Stomach (tissue), 4 donors: ENCODE measurements at regions not wholly inside any gene's neighbourhood (a gene's known extent, or its start where the extent isn't known, plus 50 kb on each side); places are given as distances from the start of the nearest gene placed in this dataset.

ENCODE experiments used
- CTCF ChIP-seq, 7 experiments: fragments of 450-650 bp in 4 of 7; fragments of 200-600 bp in 3 of 7; sonication (generic) in 3 of 7; IDR thresholded peaks; one replicate each; pipeline ENCODE4 v1.5.1; 2016 to 2019; ENCODE audit warnings: antibody characterized with exemption in 7 of 7, control low read depth in 2 of 7, mild to moderate bottlenecking in 1 of 7
- EP300 ChIP-seq: sonication (generic); formaldehyde crosslinking; IDR thresholded peaks from one replicate; pipeline ENCODE4 v1.6.1; 2017; ENCODE audit warnings: antibody characterized with exemption
- POLR2A ChIP-seq, 4 donors: fragments of 450-650 bp; IDR thresholded peaks; one replicate each; pipeline ENCODE4 v1.6.1; 2016; ENCODE audit warnings: antibody characterized with exemption in 4 of 4, control low read depth in 2 of 4, mild to moderate bottlenecking in 1 of 4, moderate library complexity in 1 of 4
- POLR2AphosphoS5 ChIP-seq, 3 donors: sonication (generic); formaldehyde crosslinking; IDR thresholded peaks; one replicate each; pipeline ENCODE4 v1.6.1; 2016; ENCODE audit warnings: antibody characterized with exemption in 3 of 3

GRCh38 chr2:64402876-64403275 is 51.1 kb upstream of the LGALSL start:
- TF ChIP-seq CTCF (IDR thresholded peaks at IDR 0.05) (no peak), POLR2A (IDR thresholded peaks at IDR 0.05) (no peak), POLR2AphosphoS5 (IDR thresholded peaks at IDR 0.05) (no peak), EP300 (no peak)
